ENCODE measurements at regions not wholly inside any gene's neighbourhood (a gene's known extent, or its start where the extent isn't known, plus 50 kb on each side); places are given as distances from the start of the nearest gene placed in this dataset.

DNA sequence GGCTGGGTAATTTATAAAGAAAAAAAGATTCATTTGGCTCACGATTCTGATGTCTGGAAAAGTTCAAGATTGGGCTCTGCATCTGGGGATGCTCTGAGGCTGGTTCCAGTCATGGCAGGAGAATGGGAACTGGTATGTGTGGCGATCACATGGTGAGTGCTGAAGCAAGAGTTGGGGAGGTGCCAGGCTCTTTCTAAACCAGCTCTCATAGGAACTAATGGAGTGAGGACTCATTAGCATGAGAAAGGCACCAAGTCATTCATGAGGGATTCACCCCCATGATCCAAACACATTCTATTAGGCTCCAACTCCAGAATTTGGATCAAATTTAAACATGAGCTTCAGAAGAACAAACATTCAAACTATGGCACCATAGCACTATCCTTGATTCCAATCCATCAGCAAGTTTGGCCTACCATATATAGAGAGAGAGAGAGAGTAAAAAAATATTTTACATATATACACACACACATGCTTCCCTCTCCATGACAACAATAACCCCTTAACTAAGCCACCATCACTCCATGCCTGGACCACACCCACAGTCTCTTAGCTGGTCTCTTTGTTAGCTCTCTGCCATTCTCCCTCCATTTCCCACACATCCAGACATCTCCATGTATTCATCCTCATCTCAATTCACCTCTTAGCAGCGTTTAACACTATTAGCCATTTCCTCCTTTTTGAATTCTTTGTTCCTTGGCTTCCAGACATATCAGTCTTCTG, 57.9 kb downstream of the NPY start:
- no peak for DNase-seq

DNA sequence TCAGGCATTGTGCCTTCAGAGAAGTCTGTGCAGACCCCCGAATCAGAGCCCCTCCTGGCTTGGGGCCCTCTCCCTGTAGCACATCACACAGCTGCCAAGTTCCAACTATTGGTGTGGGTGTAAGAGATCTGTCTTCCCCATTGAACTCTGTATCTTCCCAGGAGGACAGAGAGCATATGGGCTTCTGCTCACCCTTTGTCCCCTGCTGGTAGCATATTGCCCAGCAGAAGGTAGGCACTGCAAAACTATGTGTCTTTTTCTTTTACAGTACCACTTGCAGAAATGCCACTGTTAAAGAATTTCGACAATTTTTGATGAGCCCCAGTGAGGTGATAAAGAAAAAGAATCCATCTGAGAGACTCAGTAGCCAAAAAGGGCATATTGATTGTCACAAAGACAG, 59.6 kb downstream of the NPY start:
- no peak for DNase-seq

DNA sequence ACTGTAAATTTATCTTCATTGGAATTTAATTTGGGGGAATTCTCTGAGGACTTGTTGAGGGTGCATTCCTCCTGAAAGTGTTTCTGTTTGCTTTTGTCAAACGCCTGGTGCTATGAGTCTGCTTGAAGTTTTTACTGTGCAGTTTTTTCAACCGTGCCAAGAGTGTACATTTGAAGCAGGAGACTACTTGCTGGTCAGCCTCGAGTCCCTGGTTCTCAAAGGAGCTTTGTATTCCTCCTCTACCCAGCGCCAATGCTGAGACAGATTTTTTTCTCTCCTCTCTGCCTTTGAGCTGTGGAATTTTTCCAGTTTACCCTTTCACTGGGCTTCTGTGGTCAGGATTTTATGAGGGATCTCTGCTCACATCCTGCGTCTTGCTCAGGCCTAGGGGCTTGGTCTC, 62.1 kb downstream of the NPY start:
- no peak for DNase-seq

DNA sequence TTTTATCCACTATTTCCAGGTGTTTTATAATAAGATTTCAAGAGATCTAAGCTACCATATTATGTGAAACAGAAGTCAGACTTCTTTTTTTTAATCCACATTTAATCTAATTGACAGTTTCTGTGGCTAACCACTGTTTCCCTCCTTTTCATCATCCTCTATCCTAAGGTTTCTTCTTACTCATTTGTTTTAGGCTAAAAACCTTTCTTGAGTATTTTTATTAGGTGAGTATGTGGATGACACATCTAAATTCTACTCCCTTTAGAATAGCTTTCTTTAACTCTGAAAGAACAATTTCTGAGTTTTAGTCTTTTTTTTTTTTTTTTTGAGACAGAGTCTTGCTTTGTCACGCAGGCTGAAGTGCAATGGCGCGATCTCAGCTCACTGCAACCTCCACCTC, 62.7 kb downstream of the NPY start:
- no peak for DNase-seq

DNA sequence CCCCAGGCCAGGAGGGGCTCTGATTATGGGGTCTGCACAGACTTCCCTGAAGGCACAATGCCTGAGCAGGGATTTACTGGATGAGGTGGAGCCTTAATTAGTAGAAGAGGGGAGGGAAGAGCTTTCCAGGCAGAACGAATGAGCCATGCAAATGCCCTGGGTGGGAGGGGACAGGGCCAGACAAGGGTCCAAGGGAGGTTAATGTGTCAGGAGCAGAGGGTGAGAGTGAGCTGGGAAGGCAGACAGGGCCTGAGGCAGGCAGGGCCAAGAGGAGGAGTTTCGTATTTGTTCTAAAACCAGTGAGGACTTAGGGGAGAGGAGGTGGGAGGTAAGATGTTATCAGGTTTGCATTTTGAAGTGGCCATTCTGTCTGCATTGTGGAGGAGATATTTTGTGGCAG, 65.3 kb downstream of the NPY start:
- DNase-seq, result no peak

DNA sequence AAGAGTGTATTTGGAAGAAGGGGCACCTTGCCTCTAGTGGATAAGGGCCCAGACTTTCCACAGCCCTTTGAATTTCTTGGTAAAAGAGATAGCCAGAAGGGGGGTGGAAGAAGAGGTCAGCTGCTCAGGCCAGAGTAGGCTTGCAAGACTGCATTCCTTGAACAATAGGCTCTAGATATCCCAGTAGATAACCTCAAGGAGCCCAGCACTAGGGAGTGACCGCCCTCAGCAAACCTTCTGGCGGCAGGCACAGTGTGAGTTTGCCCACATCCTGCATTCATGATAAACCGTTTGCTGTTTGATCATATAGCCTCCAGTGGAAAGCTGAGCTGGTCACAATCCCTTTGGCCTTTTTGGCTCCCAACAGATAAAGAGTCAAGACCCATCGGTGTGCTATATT, 70.5 kb downstream of the NPY start:
- DNase-seq, result no peak

DNA sequence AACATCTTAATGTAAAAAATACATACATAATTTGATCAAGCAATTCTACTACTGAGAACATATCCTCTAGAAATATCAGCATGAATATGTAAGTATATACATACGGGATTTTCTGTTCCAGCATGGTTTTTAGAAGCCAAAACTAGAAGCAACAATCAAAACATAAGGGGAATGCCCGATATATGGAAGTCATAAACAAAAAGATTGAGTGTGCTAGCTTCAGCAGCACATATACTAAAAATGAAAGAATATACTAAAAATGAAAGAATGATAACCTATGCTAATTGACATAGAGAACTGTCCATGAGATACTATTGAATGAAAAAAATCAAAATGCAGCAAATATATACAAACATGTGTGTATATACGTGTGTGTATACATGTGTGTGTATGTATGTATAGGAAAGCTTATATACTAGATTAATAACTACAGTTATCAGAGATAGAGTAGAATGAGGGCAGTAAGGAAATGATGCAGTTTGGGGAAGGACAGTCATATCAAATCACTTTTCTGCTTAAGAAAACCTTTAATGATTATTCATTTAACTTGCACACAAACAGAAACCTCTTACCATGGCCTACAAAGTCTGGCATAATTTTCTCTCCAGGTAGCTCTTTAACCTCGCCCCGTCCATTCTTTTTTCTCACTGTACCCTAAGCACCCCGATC, 72.9 kb downstream of the NPY start:
- DNase-seq, result no peak

DNA sequence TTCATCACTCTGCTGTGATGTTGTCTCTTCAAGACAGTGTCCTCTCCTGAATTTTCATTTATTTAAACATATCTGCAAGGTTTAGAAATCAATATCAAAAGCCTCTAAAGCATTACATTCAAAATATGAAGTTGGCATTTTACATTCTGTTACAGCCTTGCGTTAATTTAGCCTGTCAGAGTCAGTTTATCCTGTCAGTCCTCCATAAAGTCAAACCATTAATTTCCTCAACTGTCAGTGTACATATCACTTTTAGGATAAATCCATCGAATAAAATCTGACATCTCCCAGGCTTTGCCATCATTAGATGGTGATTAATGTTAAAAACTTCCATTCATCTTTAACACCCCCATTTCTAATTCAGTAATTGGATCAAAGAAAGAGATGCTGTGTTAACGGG, 77.0 kb downstream of the NPY start:
- DNase-seq, result no peak

DNA sequence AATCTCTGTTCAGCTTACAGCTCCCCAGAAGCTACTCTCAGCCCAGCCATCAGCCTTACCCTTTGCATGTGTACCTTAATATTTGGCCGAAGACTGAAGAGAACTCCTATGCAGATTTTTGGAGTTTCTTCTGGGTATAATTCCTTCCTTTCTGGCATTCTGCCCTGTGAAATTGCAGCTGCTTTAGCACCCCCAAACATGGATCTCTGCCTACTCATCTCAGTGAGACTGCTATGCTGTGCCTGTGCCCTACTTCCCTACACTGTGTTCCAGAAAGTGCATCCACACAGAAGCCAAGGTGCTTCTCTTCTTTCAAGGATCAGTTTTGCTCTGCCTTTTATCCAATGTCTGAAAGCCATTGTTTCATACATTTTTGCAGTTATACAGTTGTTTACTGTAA, 81.6 kb downstream of the NPY start:
- no peak for DNase-seq

DNA sequence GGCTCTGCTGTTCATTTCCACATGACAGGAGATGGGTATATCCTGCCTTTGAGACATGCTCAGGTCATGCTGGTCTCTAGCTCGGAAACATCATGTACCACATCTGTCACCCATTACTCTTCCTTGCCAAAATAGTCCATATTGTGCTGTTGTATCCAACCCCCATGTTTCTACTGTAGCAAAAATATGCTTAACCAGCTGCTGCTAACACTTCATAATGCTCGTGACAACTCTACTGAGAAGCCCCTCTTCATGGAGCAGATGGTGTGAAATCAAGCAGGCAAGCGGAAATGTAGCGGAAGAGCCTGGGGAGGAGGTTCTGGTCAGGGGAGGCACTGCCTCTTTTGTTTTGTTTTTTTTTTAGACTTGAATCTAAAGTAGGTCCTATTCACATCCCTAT, 82.9 kb downstream of the NPY start:
- DNase-seq, result no peak

DNA sequence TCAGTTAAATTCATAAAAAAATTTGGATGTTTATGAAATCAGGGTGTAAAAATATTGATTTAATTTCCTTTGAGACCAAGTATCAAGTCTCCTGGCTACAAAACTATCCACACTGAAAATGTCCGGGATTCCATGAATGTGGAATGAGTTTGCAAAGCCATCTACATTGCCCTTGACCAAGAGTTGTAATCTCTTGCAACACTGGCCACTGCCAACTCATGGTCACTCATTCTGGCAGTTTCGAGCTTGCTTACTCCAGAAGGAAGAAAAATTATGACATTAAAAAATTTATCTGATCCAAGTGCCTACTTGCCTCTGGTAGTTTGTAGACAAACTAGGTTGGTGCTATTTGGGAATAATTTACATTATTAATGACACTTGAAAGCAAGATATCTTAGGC, 84.2 kb downstream of the NPY start:
- no peak for DNase-seq

DNA sequence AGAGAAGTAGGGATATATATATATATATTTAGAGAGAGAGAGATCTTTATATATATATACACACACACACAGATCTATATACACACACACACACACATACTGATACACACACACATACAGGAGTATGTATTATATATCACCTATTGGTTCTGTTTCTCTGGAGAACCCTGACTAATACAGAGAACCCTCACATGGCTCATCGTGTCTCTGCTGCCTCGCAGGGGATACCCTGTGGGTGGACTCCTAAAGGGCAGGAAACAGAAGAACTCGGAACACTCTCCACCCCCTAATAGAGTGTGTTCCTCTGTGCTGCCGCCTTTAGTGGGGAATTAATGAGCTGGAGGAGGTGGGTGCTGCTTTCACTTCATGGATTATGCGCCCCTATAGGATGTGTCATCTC, 86.6 kb downstream of the NPY start:
- DNase-seq, result no peak

DNA sequence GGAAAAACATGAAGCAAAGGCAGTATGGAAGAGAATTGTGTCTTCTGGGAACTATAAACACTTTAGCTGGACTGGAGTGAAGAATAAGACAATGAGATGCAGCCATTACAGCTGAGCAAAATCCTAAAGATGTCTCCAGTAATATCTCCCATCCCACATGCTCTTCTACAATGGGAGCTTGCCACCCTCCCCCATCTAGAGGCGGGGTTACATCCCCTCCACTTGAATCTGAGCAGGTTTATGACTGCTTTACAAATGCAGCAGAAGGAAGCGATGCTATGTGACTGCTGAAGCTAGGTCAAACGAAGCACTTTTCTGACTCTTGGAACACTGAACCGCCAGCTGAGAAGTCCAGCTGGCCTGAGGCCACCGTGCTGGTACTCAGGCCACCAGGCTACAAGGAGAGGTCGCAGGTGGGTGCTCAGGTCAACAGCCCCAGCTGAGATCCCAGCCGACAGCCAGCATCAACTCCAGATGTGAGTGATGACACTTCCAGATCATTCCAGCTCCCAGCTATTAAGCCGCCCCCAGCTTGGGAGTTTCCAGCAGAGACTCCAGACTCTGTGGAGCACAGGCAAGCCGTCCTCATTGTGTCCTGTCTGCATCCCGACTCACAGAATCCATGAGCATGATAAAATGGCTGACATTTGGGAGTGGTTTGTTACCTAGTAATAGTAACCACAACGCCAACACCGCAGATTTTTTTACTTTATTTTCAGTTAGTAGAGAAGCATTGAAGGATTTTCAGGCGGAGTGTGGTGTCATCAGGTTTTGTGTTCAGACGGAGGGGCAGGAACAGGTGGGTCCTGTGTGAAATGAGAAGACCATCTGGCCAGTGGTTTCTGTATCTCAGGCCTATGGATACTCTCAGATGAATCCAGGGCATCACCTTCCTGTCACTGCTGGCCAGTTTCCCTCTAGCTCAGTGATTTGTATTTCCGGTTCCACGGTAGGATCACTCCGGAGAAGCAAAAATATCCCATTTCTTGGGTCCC, 89.3 kb downstream of the NPY start:
- DNase-seq, result no peak

DNA sequence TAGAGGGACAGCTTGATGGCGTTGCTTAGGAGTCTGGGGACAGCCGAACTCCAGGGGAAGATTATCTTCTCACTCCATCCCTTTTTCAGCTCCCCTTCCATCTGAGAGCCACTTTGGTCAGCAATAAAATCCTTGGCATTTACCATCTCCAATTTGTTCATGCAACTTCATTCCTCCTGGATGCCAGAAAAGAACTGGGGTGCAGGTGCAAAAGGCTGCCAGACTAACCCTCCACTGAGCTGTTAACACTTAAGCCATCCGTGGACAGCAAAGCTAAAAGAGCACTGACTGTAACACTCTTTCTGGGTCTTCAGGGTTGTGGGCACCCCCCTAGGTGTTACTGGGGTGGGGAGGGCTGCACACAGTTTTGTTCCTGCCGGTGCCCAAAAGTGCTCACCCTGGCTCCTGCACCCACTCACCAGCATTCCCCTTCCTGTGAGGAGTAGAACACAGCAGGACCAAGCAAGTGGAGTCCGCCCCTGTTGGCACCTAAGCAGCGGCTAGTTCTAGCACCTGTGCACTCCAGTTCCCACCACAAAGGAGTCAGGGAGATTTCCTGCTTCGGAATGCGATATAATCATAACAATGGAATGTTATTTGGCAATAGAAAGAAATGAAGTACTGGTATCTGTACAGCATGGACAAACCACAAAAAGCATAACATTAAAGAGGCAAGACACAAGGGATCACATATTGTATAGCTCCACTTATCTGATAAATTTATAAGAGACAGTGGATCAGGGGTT, 95.1 kb downstream of the NPY start:
- DNase-seq, result no peak

DNA sequence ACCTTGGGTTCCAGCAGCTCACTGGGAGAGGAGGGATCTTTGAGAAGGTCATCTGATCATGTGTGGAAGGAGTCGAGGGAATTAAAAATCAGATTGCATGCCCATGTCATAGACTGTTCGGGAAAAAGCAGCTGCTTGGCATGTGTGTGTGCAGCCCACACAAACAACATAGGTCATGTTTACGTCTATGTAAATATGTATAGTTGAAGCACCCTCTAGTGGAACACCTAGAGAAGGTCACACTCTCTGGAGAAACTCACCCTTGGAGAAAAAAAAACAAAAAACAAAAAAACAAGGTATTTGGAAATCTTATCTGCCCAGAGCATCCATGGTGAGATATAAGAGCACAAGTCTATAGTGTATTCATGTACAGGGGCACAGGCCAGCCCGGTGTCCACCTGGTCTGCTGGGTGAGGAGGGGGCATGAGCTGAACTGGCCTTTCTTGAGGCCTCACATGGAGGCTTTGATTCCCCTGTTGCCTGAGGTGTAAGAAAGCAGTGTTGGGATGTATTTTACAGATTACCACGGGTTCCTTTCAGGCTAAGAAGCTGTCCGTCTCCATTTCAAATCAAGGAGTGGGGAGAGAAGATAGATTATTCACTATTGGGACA, 98.0 kb downstream of the NPY start:
- DNase-seq, result peak; percentile 4

DNA sequence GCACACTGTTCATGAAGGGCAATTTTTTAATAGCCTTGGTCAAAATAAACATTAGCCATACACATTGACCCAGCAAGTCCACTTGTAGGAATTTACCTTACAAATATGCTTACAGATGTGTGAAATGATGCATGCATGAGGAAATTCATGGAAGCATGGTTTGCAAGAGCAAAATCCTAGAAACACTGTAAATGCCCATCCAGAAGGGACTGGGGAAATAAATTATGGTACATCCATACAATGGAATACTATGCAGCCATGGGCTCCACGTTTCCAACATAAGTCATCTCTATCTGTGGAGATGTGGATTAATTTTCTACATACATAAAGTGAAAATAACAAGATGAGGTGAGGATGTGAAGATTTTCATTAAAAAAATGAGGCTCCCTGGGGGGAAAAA, 99.1 kb downstream of the NPY start:
- DNase-seq, result no peak

DNA sequence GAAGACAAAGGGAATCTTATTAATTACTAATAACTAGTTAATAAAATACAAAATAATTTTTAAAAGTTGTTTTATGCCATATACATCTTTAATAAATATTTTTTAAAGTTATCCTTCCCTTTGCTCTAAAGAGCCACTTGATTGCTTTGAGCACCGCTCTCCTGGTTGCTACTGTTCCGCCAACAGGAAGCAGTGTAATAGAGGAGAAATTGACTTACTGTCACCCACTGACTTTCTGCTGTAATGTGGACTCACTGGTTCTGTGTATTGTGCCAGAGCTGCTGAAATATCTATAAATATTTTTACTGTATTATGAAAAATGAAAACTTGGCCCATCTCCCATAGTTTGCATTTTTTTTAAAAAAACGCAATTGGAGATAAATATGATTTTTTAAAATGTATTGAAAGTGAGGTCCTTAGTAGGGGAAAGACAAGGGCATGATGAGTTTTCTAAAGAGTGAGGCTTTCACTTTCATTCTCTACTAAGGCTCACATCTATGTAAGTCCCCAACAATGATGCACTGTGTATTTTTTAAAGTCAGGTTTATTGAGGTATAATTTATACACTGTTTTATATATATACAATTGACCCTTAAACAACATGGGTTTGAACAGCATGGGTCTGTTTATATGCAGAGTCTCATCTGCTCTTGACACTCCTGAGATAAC, 100.5 kb downstream of the NPY start:
- DNase-seq, result no peak

DNA sequence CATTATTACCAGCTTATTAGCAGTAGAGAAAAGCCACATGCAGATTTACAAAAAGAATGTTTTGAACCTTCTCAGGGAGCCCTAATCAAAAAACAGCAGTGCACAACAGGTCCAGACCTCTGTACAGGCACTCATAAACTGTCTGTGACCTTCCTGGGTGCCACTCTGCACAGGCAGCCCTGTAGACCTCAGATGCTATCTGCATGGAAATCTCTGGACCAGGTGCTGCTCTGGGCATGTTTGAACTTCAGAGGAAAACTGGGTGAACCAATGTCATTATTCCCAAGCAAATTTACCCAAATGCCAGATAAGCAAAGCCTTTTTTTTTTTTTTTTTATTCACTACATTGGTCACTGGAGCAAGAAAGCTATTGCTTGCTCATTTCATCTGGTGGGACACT, 104.2 kb downstream of the NPY start:
- no peak for DNase-seq

DNA sequence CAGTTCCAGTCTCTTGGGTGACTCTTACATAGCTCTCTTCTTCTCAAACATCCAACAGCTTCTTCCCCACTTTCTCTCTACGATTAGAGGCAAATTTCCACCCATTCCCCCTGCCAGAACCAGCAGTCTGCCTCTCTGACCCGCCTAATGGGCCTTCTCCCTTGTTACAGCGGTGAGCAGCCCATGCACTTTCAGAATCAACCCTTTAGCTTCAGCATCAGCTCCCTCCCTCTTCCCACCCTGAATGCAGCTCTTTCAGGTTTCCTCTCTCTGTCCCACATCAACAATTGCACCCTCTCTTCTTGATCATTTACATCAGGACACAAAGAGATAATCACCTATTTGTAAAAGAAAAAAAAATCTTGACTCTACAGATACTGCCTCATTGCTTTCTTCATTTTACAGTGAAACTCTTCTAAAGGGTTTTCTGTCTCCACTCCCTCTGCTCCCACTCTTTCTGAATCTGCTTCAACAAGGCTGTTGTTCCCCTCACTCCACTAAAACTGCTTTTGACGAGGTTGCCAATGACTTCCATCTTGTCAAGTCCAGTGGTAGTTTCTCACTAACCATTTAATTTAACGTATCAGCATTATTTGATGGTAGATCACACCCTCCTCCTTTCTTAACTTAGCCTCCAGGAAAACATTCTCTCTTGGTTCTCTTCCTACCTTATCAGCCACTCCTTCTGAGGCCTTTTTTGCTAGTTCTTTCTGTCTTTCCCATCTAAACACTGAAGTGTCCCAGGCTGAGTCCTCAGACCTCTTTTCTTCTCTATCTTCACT, 106.6 kb downstream of the NPY start:
- no peak for DNase-seq

DNA sequence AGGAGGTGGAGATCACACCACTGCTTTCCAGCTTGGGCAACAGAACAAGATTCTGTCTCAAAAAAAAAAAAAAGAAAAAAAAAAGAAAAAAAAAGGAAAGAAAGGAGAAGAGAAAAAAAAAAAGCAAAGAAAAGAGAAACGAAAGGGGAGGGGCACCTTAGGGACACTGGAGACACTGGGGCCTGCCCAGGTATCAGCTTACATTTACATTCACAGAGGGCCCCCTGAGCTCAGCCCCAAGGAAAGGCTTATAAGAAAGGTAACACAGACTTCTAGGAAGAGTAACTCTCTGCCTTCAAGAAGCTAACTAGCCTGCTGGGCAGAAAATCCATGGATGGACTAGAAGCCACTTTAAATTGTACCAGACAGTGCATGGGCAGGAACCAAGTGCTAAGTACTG, 108.8 kb downstream of the NPY start:
- no peak for DNase-seq

DNA sequence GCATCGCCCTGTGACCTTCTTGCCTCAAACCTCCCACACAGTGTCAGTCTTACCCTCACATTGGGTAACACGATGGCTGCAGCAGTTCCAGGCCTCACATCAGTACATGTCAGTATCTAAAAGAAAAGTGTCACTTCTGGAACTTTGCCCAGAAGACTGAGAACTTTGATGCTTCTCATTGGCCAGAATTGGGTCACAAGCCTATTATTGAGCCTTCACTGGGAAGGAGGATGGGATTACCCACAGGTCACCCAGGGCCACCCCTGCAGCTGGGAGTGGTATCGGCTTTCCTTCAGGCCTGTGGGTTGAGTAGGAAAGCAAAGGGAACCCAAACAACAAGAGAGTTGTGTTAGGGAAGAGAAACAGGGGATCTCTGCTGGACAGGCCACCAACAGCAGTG, 111.5 kb downstream of the NPY start:
- DNase-seq, result no peak
